LNCaP clone FGC (cell line): ENCODE measurements at regions not wholly inside any gene's neighbourhood (a gene's known extent, or its start where the extent isn't known, plus 50 kb on each side); places are given as distances from the start of the nearest gene placed in this dataset.
"Not testable (repeated sequence)": the region's sequence is repeated elsewhere in the genome, so short reads cannot be mapped to it uniquely, and the experiment has no call there.

ENCODE experiments used
- DNase-seq: peaks from one replicate; pipeline ENCODE4 v3.0.0-alpha.2; 2011; ENCODE audit warnings: low read depth
- H3K4me3 ChIP-seq: 2 replicates; pipeline ENCODE4 v1.5.1; 2011; ENCODE audit warnings: mild to moderate bottlenecking, low read depth, low read length, control low read depth
- TF ChIP-seq, protein P1 (sequence below): IDR thresholded peaks from 2 replicates; pipeline ENCODE4 v1.5.1; 2012; ENCODE audit warnings: mild to moderate bottlenecking; ENCODE audit not compliant: control insufficient read depth, insufficient read depth; ENCODE audit errors: extremely low read depth

GRCh38 chr2:107751936-107752335 is 74.8 kb upstream of the RGPD4 start:
- no peak for DNase-seq
- TF ChIP-seq, protein P1, sequence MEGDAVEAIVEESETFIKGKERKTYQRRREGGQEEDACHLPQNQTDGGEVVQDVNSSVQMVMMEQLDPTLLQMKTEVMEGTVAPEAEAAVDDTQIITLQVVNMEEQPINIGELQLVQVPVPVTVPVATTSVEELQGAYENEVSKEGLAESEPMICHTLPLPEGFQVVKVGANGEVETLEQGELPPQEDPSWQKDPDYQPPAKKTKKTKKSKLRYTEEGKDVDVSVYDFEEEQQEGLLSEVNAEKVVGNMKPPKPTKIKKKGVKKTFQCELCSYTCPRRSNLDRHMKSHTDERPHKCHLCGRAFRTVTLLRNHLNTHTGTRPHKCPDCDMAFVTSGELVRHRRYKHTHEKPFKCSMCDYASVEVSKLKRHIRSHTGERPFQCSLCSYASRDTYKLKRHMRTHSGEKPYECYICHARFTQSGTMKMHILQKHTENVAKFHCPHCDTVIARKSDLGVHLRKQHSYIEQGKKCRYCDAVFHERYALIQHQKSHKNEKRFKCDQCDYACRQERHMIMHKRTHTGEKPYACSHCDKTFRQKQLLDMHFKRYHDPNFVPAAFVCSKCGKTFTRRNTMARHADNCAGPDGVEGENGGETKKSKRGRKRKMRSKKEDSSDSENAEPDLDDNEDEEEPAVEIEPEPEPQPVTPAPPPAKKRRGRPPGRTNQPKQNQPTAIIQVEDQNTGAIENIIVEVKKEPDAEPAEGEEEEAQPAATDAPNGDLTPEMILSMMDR, result no peak
- no peak overlapping the region for H3K4me3 ChIP-seq

GRCh38 chr2:107753806-107754205 is 72.9 kb upstream of the RGPD4 start:
- H3K4me3 ChIP-seq, DNase-seq: not testable (repeated sequence)

DNA sequence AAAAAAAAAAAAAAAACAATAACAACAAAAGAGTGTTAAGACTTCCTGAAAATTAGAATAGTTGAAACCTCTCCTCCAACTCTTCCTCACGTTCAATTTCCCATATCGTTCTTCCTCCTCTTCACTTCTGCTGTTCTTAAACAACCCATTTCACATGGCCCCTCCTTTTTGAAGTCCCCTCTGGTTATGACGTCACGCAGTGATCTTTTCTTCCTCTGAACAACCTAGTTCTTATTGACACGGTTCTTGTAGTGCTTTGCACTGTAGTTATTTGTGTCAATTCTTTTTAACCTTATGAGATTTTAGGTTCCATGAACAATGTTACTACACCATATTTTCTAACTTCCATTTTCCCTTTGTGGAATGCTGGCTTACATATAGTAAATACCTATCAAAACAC is 69.5 kb upstream of the RGPD4 start:
- no peak for DNase-seq
- H3K4me3 ChIP-seq, result no peak overlapping the region
- TF ChIP-seq, protein P1, result no peak

GRCh38 chr2:107760620-107761364 is 65.9 kb upstream of the RGPD4 start:
- TF ChIP-seq, protein P1, result no peak
- H3K4me3 ChIP-seq, result no peak overlapping the region
- no peak for DNase-seq

- H3K4me3 ChIP-seq, result no peak overlapping the region
- TF ChIP-seq, protein P1, result no peak
- peak; percentile 17 for DNase-seq
Observed at GRCh38 chr2:107772353-107772752, 54.3 kb upstream of the RGPD4 start.

DNA sequence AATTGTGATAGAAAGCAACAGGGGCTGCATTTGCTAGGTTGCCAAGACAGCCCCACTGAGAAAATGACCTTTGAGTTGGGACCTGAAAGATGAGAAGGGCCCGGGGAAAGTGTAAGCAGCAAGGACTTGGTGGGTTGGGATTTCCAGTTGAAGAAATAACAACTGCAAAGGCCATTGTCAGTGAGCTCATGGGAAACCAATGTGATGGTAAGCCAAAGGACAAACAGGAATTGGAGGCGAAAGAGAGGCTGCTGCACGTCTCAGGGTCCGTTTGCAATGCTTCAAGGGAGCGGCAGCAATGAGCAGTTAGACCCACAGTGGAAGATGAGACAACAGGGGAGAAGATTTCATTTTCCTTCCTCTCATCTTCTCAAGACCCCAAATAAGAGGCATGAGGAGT is 51.5 kb upstream of the RGPD4 start:
- DNase-seq, result no peak
- TF ChIP-seq, protein P1, result no peak
- no peak overlapping the region for H3K4me3 ChIP-seq

DNA sequence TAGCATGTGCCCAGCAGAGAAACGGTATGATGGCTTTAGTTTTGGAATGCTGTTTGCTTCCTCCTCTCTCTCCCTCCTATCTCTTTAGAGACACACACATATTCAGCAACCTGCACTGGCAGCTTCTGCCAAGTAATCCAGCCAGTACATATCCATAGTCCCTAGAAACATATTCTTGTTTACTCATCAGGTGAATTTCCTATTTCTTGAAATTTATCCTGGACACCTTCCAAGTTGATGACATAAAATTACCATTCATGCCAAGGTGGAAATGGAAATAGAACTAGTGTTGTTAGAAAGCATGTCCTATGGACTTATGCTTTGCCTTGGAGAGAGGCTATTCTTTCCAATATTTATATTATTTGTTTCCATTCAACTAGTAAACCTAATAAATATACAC is 50.9 kb upstream of the RGPD4 start:
- DNase-seq, result peak; percentile 76
- TF ChIP-seq, protein P1, result no peak

More for the DNA sequence above, 50.9 kb upstream of the RGPD4 start:
- H3K4me3 ChIP-seq, result no peak overlapping the region
